Mesodermal cell (in vitro differentiated cells): ENCODE measurements at regions not wholly inside any gene's neighbourhood (a gene's known extent, or its start where the extent isn't known, plus 50 kb on each side); places are given as distances from the start of the nearest gene placed in this dataset.

Experiments
- H3K27ac ChIP-seq: 2 replicates; pipeline ENCODE4 v1.7.0; 2013; ENCODE audit warnings: mild to moderate bottlenecking, low read depth, low read length, moderate library complexity; ENCODE audit not compliant: severe bottlenecking
- H3K36me3 ChIP-seq: 2 replicates; pipeline ENCODE4 v1.7.1; 2013; ENCODE audit warnings: mild to moderate bottlenecking, low read length, moderate library complexity; ENCODE audit not compliant: control insufficient read depth, insufficient read depth
- H3K4me1 ChIP-seq: one replicate; pipeline ENCODE4 v1.7.1; 2013; ENCODE audit warnings: mild to moderate bottlenecking, low read length; ENCODE audit not compliant: insufficient read depth, control insufficient read depth, poor library complexity, severe bottlenecking
- H3K4me3 ChIP-seq: 2 replicates; pipeline ENCODE4 v1.7.0; 2013; ENCODE audit warnings: low read length, control low read depth, mild to moderate bottlenecking; ENCODE audit not compliant: insufficient read depth, poor library complexity, severe bottlenecking; ENCODE audit errors: extremely low read depth
- H3K9me3 ChIP-seq: 2 replicates; pipeline ENCODE4 v1.7.1; 2013; ENCODE audit warnings: mild to moderate bottlenecking, low read length, moderate library complexity; ENCODE audit not compliant: control insufficient read depth
- WGBS, 2 experiments: methylation state at CpG; one replicate each; pipeline ENCODE4 v1.1.5; 2013; ENCODE audit warnings: missing lambda C conversion rate in 2 of 2; ENCODE audit not compliant: insufficient coverage in 2 of 2; 5-methylcytosine and 5-hydroxymethylcytosine counted together

DNA sequence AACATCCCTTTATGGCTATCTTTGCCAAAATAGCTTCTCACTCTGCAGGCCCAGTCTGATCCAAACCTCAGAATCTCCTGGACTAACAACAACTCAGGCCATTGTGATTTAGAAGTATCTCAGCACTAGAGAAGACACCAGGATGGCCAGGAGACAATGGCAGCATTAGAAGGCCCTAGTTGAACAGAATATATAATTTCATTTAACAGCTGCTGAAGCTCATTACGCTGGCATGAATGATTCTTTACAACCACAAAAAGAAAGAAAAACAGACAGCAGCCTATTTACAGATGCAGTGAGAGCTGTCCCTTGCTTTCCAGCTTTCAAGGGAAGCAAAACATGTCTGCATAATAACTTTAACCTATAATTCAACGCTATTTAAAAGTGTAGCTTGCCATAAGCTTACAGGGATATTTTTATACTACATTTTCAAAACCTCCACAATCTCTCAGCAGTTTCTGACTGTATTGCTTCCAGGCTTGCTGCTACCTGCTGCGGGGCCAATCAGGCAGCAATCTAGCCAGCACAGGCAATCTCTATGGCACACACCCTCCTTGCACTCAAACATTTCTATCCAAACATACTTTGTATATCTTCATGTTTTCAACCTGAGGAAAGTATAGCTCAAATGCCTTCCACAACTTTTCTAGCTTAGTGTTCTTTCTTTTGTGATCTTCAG, 107.3 kb downstream of the OGFRL1 start:
- Histone ChIP-seq H3K27ac (no peak overlapping the region), H3K9me3 (no peaks in the 10 kb centered on the region), H3K4me3 (no peak overlapping the region), H3K36me3 (peaks cover 34% of the 10 kb centered on the region), H3K4me1 (peaks cover 36% of the 10 kb centered on the region)
- 94 to 100% methylated on average over 3 of the region's 3 CpGs for WGBS, 2 experiments

- Histone ChIP-seq H3K36me3 (peaks cover 29% of the 10 kb centered on the region), H3K4me1 (peaks cover 31% of the 10 kb centered on the region), H3K9me3 (no peaks in the 10 kb centered on the region), H3K4me3 (no peak overlapping the region), H3K27ac (no peak overlapping the region)
- WGBS, 2 experiments, result 100% methylated on average over 1 of the region's 2 CpGs; no CpG with 5 or more reads in 1 of the 2 experiments
These were observed 107.8 kb downstream of the OGFRL1 start for GRCh38 chr6:71396410-71396801.

DNA sequence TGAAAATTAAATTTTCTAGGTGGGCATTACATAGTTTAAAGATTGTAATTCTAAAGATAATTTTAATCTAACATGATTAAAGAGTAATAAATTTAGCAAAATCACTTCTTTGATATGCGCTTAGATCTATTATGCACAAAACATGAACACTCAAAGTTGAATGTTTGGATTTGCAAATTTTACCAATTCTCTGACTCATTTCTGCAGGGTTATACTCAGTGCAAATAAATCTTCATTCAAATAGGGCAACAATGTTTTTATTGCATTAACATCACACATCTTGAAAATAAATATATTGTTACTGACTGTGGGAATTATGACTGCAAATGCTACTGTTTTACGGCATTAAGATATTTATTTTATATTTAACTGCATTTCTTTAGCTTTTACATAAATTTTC, 110.7 kb downstream of the OGFRL1 start:
- no peak overlapping the region for H3K27ac ChIP-seq
- peaks cover 25% of the 10 kb centered on the region for H3K36me3 ChIP-seq
- H3K9me3 ChIP-seq, result no peaks in the 10 kb centered on the region
- WGBS, 2 experiments, result no CpG with 5 or more reads among the region's 2 CpGs
- H3K4me1 ChIP-seq, result peaks cover 35% of the 10 kb centered on the region
- H3K4me3 ChIP-seq, result no peak overlapping the region

DNA sequence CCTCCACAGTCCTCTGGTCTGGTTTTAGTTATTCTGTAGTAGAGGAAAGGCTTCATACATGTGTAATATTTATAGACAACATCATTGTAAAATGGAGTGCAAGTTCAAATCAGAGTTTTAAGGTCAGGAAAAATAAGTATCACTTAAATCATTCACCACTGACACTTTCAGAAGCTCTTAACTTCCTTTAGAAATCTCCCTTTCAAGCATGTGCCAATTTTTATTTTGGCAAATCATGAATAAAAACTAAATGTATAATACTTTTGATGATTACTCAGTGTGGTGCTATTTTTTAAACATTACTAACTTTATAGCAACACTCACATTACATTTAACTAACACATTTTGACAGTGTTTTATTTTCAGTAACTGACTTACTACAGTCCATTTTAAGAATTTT, 112.2 kb downstream of the OGFRL1 start:
- Histone ChIP-seq H3K4me1 (peaks cover 44% of the 10 kb centered on the region), H3K4me3 (no peak overlapping the region), H3K27ac (no peak overlapping the region), H3K9me3 (no peaks in the 10 kb centered on the region), H3K36me3 (peaks cover 25% of the 10 kb centered on the region)

GRCh38 chr6:71402096-71402495, 113.5 kb downstream of the OGFRL1 start:
- Histone ChIP-seq H3K4me1 (peaks cover 50% of the 10 kb centered on the region), H3K9me3 (no peaks in the 10 kb centered on the region), H3K36me3 (peaks cover 26% of the 10 kb centered on the region), H3K27ac (peak overlapping the region; percentile 36), H3K4me3 (no peak overlapping the region)
- 63% methylated on average over 3 of the region's 3 CpGs; no CpG with 5 or more reads in 1 of the 2 experiments for WGBS, 2 experiments

DNA sequence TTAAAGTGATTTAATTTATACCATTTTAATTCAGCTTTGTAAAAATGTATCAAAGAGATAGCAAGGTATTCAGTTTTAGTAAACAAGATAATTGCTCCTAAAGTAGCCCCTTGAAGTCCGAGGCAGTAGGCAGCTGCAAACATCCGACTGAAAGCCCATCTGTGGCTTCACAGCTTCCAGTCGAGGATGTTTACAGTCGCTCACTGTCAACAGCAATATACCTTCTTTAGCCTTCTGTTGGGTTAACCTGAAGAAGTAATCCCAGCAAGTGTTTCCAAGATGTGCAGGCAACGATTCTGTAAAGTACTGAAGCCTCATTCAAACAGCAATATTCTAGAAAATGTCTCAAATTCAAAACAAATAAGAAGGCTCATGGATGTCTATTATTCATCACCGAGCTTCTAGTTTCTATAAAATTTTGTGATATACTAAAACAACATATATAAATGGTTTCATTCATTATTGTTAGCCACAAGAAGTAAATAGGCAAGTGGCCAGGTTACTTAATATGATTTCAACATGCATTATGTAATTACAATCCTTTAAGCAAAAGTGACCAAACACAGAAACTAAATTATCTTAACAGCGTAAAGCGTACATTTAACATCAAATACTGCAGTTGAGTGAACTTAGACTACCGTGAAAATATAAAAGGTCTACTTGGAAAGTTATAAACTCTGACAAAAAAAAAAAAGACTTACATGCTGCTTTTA, 115.0 kb downstream of the OGFRL1 start:
- H3K9me3 ChIP-seq, result no peaks in the 10 kb centered on the region
- no peak overlapping the region for H3K4me3 ChIP-seq
- H3K27ac ChIP-seq, result peak overlapping the region; percentile 94
- WGBS, 2 experiments, result 17 to 20% methylated on average over 4 of the region's 9 CpGs
- H3K36me3 ChIP-seq, result peaks cover 20% of the 10 kb centered on the region
- H3K4me1 ChIP-seq, result peaks cover 56% of the 10 kb centered on the region

GRCh38 chr6:71404145-71404966, 115.7 kb downstream of the OGFRL1 start:
- no CpG with 5 or more reads among the region's 4 CpGs for WGBS, 2 experiments
- peaks cover 56% of the 10 kb centered on the region for H3K4me1 ChIP-seq
- peak overlapping the region; percentile 94 for H3K27ac ChIP-seq
- H3K36me3 ChIP-seq, result peaks cover 25% of the 10 kb centered on the region
- no peak overlapping the region for H3K4me3 ChIP-seq
- no peaks in the 10 kb centered on the region for H3K9me3 ChIP-seq

DNA sequence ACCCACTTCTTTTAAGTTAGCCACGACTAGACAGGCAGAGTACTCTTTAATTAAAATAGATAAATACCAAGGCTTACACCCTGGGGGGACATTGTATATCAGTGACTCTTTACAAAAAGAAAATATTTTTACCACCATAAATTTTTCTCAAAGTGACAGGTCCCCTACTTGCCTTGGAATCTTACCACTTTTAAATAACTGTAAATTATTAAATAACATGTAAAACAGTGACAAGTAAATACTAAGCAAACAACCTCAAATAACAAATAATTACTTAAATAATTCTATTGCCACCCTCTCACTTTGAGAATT, 116.3 kb downstream of the OGFRL1 start:
- H3K4me1 ChIP-seq, result peaks cover 56% of the 10 kb centered on the region
- H3K9me3 ChIP-seq, result no peaks in the 10 kb centered on the region
- peak overlapping the region; percentile 94 for H3K27ac ChIP-seq
- H3K4me3 ChIP-seq, result no peak overlapping the region
- WGBS, 2 experiments, result no CpG with 5 or more reads among the region's 1 CpG
- peaks cover 30% of the 10 kb centered on the region for H3K36me3 ChIP-seq

GRCh38 chr6:71405416-71405815, 116.8 kb downstream of the OGFRL1 start:
- Histone ChIP-seq H3K9me3 (no peaks in the 10 kb centered on the region), H3K4me1 (peaks cover 55% of the 10 kb centered on the region), H3K4me3 (no peak overlapping the region), H3K27ac (peak overlapping the region; percentile 94), H3K36me3 (peaks cover 35% of the 10 kb centered on the region)
- WGBS, 2 experiments, result no CpG with 5 or more reads among the region's 1 CpG

DNA sequence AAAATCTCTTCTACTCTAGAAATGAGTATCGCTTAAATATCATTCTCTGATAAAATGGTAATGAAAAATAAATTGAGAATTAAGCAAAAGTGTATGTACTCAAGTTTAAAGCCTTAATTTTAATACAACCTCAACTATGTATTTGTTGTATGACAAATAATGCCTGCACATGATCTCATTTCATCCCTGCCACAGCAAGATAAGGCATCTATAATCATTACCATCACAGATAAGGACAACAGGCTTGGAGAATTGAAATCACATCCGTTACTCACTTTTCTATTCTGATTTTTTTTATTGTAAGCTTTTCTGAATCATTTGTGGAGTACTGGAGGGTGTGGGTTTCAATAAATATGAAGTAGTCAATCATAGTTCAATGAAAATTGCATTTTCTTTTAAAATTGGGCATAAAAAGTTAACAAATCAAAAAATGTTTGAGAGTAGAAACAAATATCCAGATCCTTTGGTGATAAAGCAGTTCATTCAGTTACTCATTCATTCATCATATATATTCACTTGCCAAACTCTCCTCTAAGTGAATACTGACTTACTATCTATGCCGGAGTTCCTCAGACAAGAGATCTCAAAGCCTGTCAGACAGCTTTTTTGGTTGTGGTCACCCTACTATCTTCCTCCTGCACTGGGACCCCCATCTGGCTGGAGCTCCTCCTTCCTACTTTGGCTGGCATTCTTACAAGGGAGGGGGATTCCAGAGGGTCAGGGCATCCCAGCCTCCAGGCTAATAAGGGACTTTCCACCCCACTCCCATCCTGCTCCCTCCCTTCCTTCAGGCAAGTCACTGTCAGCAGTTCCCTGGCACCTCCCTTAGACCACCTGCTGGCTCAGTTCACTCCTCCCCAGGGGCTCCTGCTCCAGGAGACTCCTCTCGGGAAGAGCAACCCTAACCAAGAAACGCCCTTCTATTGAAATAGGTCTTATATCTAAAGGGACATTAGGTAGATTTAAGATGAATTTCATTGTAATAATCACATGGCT, 118.6 kb downstream of the OGFRL1 start:
- H3K4me3 ChIP-seq, result no peak overlapping the region
- peaks cover 35% of the 10 kb centered on the region for H3K36me3 ChIP-seq
- H3K9me3 ChIP-seq, result no peaks in the 10 kb centered on the region
- H3K4me1 ChIP-seq, result peaks cover 48% of the 10 kb centered on the region
- no peak overlapping the region for H3K27ac ChIP-seq
- 75 to 91% methylated on average over 1 of the region's 5 CpGs for WGBS, 2 experiments
